ENCODE measurements at regions not wholly inside any gene's neighbourhood (a gene's known extent, or its start where the extent isn't known, plus 50 kb on each side); places are given as distances from the start of the nearest gene placed in this dataset.

GRCh38 chr11:70751142-70751734 is 352.9 kb downstream of the CTTN start:
- peak; percentile 68 for DNase-seq

GRCh38 chr11:70755410-70756158 is 357.3 kb downstream of the CTTN start:
- DNase-seq = peak; percentile 94

DNA sequence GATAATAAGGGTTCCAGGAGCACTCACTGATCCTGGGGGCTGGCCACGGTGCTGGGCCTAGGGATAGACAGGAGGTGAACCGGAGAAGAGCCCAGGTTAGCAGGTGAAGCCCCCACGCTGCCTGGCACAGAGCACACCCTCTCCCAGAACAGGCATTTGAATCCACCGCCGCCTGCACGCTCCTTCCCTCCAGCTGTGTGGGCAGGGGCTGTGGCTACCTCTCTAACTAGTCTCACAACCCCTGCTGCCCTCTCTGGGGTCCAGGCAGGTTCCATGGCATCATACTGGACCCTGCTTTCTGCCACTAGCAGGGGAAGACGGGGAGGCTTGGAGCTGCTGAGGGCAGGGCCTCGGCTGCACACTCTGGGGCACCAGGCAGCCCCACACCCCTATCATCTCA is 358.0 kb downstream of the CTTN start:
- no peak for DNase-seq

DNA sequence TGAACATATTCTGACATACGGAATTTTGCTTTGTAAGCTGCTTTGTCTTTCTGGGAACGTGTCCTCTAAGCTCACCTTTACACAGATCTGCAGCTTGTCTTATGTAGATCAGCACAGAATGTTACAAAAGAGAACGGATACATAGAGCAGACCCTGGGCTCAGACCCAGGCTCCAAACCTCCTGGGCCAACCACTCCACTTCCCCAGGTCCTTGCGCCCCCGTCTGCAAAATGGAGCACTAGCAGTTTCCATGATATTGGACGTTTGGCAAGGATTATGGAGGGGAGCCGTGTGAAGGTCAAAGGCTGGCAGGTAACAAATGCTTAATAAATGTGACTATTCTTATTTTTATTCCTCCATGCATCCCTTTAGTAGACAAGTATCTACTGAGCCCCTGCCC is 358.4 kb downstream of the CTTN start:
- no peak for DNase-seq

DNA sequence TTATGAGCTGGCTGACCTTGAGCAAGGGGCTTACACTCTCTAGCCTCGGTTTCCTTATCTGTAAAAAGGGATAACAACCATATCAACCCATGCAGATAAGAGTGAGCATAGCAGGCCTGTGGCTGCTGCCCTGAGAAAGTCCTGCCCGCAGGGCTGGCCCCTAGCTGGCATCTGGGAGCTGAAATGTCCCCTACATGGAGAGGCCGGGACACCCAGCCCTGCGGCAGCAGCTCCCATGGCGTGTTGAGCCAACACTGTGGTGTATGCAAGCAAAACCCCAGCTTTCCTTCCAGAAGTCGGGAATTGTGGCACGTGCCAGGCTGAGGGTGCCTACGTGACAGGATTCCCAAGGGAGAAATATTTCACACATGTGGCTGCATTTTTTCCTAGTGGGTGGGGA is 358.9 kb downstream of the CTTN start:
- no peak for DNase-seq

DNA sequence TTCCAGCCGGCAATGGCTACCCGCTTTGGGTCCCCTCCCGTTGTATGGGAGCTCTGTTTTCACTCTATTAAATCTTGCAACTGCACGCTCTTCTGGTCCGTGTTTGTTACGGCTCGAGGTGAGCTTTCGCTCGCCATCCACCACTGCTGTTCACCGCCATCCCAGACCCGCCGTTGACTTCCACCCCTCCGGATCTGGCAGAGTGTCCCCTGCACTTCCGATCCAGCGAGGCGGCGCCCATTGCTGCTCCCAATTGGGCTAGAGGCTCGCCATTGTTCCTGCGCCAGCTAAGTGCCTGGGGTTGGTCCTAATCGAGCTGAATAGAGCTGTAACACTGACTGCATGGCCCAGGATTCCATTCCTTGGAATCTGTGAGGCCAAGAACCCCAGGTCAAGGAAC is 359.9 kb downstream of the CTTN start:
- no peak for DNase-seq

DNA sequence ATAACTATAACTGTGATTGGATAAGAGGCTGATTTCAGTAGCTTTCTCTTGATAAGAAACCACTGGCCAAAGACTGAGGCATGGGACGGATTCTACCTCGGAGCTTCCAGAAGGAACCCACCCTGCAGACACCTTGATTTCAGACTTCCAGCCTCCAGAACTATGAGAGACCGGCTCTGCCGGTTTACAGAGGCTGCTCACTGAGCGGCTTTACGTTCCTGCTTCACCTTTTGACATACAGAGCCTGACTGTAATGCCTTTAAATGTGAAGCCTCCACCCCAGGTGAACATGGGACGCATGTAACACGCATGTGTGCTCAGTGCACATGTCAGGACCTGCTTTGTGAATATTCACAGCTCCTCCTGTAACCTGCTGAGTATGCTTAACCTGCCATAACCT is 361.5 kb downstream of the CTTN start:
- no peak for DNase-seq

GRCh38 chr11:70760416-70761020 is 362.2 kb downstream of the CTTN start:
- no peak for DNase-seq

DNA sequence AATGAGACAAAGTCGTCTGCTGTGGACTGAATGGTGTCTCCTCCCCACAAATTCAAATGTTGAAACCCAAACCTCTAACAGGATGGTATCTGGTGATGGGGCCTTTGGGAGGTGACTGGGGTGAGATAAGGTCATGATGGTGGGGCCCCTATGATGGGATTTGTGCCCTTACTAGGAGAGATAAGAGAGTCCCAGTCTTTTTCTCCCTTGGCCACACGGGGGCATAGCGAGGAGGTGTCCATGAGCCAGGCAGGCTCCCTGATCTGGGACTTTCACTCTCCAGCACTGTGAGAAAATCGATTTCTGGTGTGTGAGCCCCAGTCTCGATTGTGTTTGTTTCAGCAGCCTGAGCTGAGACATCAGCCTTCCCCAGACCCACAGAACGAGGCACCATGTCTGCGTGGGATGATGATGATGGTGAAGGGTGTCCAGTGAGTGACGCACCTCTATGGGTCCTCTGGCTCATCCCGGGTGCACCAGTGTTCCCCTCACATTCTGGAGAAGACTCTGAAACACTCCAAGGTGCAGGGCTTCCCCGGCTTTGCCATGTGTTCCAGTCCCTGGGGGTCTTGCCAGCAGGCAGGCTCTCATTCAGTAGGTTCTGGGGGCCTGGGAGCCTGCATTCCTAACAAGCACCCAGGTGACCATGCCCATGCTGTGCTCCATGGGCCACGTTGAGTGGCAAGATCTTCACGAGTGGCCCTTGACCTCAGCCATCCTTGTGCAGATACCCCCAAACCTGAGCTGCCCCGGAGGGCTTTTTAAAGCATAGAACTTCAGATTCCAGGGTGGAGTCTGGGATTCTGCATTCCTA is 363.0 kb downstream of the CTTN start:
- no peak for DNase-seq

- DNase-seq = no peak
Observed at GRCh38 chr11:70761908-70762337, 363.6 kb downstream of the CTTN start.

- DNase-seq = no peak
Observed at GRCh38 chr11:70762810-70763209, 364.5 kb downstream of the CTTN start.

GRCh38 chr11:70763606-70764005 is 365.3 kb downstream of the CTTN start:
- DNase-seq = no peak

DNA sequence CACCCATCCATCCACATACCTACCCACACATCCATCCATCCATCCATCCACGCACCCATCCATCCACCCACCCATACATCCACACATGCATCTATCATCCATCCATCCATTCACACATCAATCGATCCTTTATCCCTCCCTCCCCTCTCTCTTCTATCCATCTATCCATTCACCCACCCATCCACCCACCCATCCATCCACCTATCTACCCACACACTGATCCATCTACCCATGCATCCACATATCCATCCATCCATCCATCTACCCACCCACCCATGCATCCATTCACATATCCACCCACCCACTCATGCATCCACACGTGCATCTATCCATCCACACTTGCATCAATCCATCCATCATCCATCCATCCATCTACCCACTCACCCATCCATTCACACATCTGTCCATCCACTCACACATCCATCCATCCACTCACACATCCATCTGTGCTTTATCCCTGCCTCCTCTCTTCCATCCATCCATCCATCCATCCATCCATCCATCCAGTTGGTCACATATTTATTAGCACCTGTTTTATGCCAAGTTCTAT is 366.1 kb downstream of the CTTN start:
- DNase-seq = no peak

DNA sequence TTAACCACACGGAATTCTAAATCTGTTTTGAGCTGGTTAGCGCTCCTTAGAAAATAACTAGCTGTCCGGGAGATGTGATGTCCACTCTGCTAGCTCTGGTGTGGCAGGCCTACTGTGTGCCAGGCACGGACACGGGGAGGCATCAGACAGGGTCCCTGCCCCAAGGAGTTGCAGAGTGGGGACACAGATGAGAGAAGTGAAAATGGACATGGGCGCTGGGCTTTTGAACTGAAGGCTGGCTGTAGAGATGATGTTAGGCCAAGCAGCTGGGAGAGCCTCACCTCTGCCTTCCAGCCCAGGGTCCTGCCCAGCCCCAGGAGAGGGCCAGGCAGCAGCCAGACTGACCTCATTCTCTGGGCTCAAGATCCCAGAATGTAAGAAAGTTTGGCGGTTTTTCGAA is 368.6 kb downstream of the CTTN start:
- no peak for DNase-seq

DNA sequence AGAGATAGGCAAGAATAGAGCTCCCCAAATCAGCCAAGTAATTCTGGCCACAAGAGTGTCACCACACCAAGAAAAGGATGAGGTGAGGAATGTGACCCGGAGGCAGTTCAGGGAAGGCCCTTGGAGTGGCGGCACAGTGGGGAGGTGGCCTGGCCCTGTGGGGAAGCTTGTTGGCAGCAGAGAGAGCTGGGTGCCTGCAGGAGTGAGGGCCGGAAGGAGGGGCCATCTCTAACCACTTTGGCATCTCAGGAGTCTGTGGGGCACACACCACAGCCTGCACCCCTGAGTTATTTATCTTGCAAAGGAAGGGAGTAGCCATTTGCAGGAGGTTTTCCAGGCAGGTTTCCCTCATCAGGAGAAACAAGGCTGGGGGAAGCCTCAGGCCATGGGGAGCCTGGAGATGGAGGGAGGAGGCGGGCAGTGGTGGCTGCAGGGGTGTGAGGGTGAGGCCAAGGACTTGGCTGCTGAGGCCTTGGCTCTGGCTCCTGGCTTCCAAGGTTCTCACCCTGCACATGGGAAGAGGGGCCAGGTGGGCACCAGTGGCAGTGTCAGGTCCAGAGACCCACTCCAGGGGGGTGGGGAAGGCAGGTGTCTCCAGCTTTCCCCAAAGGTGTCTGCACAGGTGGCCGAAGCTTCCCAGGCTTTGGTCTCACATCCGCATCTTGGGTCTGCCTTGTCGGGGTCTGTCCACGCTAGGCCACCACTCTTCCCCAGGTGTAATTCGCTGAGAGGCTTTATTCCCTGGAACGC is 370.2 kb downstream of the CTTN start:
- no peak for DNase-seq

DNA sequence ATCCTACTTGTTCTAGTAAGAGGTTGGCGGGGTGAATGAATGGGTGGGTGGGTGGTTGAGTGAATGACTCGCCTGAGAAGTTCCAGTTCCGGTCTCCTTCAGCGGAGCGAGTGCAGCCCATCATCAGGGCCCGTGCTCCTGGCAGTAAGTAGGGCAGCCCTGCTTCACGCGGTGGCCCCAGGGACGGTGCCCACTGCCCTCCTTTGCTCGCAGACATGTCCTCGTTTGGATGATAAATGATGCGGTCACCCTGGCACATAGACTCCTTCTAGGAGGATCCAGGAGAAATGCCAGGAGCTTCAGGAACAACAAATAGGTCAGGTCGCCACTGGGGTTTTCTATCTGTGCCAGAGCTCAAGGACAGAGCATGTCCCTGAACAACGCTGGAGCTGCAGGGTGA is 370.8 kb downstream of the CTTN start:
- no peak for DNase-seq

GRCh38 chr11:70769521-70769920 is 371.2 kb downstream of the CTTN start:
- no peak for DNase-seq

DNA sequence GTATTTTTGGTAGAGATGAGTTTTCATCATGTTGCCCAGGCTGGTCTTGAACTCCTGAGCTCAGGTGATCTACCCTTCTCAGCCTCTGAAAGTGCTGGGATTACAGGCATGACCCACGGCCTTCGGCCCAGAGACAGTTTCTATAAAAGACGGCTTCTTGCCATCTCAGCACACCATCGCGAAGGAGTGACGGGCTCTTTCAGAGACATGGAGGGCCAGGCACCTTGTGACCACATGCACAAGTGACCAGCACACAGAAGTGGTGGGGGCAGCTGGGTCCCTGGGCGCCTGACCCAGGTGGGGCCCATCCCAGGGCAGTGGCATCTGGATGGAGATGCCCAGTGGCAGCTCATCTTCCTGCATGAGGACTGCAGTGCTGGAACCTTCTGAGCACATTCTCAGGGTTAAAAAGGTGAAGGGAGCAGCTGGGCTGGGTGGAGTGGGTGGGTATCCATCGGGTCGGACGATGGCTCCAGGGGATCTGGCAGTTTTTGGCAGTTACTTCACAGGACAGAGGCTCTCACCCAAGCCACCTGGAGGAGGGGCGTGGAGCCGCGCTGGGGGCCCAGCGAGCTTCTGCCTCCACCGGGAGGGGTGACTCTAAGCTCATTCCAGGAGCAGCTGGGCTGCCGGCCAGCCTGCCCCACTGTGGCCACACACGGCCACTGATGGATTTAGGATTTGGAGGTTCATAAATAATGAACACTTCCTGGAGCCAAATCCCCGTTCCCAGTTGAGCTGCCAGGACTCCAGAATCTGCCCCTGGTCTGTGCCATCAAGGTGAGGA is 373.0 kb downstream of the CTTN start:
- no peak for DNase-seq

DNA sequence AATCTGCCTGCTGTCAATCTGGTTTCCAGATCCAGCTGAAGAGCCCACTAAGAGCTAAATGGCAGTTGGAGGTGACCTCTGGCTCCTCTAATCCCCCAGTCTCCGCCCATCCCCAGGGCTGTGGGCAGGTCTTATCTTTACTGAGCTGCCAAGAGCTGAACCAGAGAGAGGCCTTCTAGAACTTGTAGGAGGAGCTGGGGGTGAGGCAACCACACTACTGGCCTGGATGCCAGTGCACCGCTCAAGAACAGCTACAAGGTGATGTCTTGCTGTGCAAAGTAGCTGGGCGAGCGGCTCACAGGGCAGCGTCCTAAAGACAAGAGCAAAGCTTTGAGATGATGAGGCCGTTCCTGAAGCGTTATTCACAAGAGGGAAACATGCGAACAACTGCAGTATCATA is 374.6 kb downstream of the CTTN start:
- peak; percentile 89 for DNase-seq

- DNase-seq = no peak
Observed at GRCh38 chr11:70775386-70776075, 377.2 kb downstream of the CTTN start.

GRCh38 chr11:70776914-70777532 is 378.7 kb downstream of the CTTN start:
- DNase-seq = no peak
